ENCODE measurements at regions not wholly inside any gene's neighbourhood (a gene's known extent, or its start where the extent isn't known, plus 50 kb on each side); places are given as distances from the start of the nearest gene placed in this dataset.
"Not testable (repeated sequence)": the region's sequence is repeated elsewhere in the genome, so short reads cannot be mapped to it uniquely, and the experiment has no call there.

DNA sequence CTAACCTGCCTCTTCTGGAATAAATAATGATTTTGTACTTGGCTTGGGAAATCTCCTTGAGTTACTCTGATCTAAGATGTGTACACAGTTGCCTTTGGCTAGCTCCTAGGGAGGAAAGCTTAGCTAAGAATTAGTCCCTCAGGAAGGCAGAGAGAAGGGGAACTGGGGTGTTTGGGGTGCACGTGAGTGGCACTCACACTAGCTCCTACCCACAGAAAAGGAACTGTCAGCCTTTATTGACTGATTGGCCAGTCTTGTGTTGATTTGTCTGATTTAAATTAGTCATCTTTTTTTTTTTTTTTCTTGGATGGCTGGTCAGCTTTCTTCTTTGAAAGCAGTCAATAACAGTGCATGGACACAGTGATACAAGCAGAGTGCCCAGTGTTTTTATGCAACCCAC is 107.7 kb downstream of the DMRT2 start:
- no peak for DNase-seq (ENCODE audit: low spot score)
- in situ Hi-C loops (cut with MboI; ENCODE audit: low sequenced_read_pairs, unreplicated experiment) = no loop called here
- TF ChIP-seq CTCF (IDR thresholded peaks at IDR 0.05; ENCODE audit: borderline replicate concordance, control extremely low read depth, extremely low read depth, insufficient read depth, missing control alignments) = no peak

- DNase-seq (ENCODE audit: low spot score) = no peak
- no peak for TF ChIP-seq CTCF (IDR thresholded peaks at IDR 0.05; ENCODE audit: borderline replicate concordance, control extremely low read depth, extremely low read depth, insufficient read depth, missing control alignments)
- in situ Hi-C loops (cut with MboI; ENCODE audit: low sequenced_read_pairs, unreplicated experiment) = no loop called here
Measured at GRCh38 chr9:1170918-1171317, 120.8 kb downstream of the DMRT2 start.

- no peak for TF ChIP-seq CTCF (IDR thresholded peaks at IDR 0.05; ENCODE audit: borderline replicate concordance, control extremely low read depth, extremely low read depth, insufficient read depth, missing control alignments)
- in situ Hi-C loops (cut with MboI; ENCODE audit: low sequenced_read_pairs, unreplicated experiment) = no loop called here
- no peak for DNase-seq (ENCODE audit: low spot score)
Measured at GRCh38 chr9:1171546-1171945, 121.4 kb downstream of the DMRT2 start.

DNA sequence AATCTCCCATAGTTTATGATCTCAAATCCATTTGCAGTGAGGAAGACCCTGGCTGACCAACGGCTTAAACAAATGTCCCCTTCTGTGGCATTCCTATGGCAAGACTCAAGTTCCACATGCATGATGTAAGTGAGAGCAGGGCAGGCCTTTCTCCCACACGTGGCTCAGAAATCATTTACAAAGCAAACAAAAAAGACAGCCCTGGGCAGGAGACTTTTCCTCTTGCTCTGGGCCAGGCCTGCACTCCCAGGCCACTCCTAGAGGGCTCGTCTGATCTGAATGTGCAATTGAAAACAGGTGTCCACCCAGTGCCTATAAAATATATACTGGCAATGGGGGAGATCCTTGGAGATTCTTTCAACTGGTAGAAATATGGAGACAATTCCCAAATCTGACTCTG is 123.1 kb downstream of the DMRT2 start:
- no peak for DNase-seq (ENCODE audit: low spot score)
- TF ChIP-seq CTCF (IDR thresholded peaks at IDR 0.05; ENCODE audit: borderline replicate concordance, control extremely low read depth, extremely low read depth, insufficient read depth, missing control alignments) = no peak
- in situ Hi-C loops (cut with MboI; ENCODE audit: low sequenced_read_pairs, unreplicated experiment) = no loop called here

- no peak for DNase-seq (ENCODE audit: low spot score)
- TF ChIP-seq CTCF (IDR thresholded peaks at IDR 0.05; ENCODE audit: borderline replicate concordance, control extremely low read depth, extremely low read depth, insufficient read depth, missing control alignments) = no peak
- in situ Hi-C loops (cut with MboI; ENCODE audit: low sequenced_read_pairs, unreplicated experiment) = no loop called here
Measured at GRCh38 chr9:1173993-1174392, 123.8 kb downstream of the DMRT2 start.

DNA sequence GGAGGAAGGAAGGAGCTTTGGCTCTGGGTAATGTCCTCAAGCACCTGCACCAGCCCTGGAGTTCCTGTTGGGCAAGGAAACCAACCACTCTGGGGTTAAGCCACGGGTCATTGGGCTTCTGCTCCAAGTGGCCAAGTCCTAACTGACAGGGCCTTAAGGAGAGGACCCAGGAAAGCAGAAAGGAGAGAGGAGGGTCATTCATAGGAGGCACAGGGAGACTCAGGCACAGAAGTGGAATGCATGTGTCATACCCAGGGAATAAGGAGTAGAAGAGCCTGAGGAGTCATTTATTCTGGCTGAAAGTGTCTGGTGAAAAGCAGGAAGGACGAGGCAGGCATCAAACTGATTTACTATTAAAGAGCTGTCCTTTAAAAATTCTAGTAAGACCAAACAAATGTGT is 129.2 kb downstream of the DMRT2 start:
- in situ Hi-C loops (cut with MboI; ENCODE audit: low sequenced_read_pairs, unreplicated experiment) = no loop called here
- no peak for TF ChIP-seq CTCF (IDR thresholded peaks at IDR 0.05; ENCODE audit: borderline replicate concordance, control extremely low read depth, extremely low read depth, insufficient read depth, missing control alignments)
- DNase-seq (ENCODE audit: low spot score) = no peak

DNA sequence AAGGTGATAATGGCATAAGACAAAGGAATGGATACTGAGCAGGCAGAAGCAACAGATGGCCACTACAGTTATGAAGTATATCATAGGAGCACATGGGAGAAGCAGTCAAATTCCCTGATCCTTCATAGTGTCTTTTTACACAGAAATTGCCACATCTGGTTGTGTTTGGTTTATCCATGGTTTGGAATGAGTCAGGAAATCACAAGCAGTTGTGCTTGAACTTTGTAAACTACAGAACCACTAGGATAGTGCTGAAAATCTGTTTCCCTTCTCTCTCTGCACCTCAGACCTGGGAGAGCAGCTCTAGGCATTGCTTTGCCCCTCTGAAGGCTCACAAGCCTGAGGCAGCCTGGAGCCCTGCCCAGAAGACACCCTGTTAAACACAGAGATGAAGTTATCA is 134.0 kb downstream of the DMRT2 start:
- DNase-seq (ENCODE audit: low spot score) = no peak
- in situ Hi-C loops (cut with MboI; ENCODE audit: low sequenced_read_pairs, unreplicated experiment) = no loop called here
- TF ChIP-seq CTCF (IDR thresholded peaks at IDR 0.05; ENCODE audit: borderline replicate concordance, control extremely low read depth, extremely low read depth, insufficient read depth, missing control alignments) = no peak

DNA sequence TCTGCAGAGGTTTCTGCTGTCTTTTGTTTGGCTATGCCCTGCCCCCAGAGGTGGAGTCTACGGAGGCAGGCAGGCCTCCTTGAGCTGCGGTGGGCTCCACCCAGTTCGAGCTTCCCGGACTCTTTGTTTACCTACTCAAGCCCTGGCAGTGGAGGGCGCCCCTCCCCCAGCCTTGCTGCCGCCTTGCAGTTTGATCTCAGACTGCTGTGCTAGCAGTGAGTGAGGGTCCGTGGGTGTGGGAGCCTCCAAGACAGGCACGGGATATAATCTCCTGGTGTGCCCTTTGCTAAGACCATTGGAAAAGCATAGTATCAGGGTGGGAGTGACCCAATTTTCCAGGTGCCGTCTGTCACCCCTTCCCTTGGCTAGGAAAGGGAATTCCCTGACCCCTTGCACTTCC is 137.0 kb downstream of the DMRT2 start:
- DNase-seq (ENCODE audit: low spot score); in situ Hi-C loops (cut with MboI; ENCODE audit: low sequenced_read_pairs, unreplicated experiment): not testable (repeated sequence)

DNA sequence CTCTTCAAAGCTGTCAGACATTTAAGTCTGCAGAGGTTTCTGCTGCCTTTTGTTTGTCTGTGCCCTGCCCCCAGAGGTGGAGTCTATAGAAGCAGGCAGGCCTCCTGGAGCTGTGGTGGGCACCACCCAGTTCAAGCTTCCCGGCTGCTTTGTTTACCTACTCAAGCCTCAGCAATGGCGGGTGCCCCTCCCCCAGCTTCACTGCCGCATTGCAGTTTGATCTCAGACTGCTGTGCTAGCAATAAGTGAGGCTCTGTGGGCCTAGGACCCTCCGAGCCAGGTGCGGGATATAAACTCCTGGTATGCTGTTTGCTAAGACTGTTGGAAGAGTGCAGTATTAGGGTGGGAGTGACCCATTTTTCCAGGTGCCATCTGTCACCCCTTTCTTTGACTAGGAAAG is 145.5 kb downstream of the DMRT2 start:
- in situ Hi-C loops (cut with MboI; ENCODE audit: low sequenced_read_pairs, unreplicated experiment); DNase-seq (ENCODE audit: low spot score): not testable (repeated sequence)

Data from GM13976 (cell line).